Pons (tissue), 1 donor: ENCODE measurements at regions not wholly inside any gene's neighbourhood (a gene's known extent, or its start where the extent isn't known, plus 50 kb on each side); places are given as distances from the start of the nearest gene placed in this dataset.
A peak's percentile ranks its signal among the peaks of the same experiment; 100 is the strongest.

Source experiments
- DNase-seq: peaks from one replicate; pipeline ENCODE4 v3.0.0-alpha.2; 2016; ENCODE audit warnings: low spot score

GRCh38 chr10:123409884-123410283, 255.7 kb downstream of the BUB3 start:
- no peak for DNase-seq

GRCh38 chr10:123413353-123413752, 252.8 kb upstream of the GPR26 start:
- DNase-seq: no peak

DNA sequence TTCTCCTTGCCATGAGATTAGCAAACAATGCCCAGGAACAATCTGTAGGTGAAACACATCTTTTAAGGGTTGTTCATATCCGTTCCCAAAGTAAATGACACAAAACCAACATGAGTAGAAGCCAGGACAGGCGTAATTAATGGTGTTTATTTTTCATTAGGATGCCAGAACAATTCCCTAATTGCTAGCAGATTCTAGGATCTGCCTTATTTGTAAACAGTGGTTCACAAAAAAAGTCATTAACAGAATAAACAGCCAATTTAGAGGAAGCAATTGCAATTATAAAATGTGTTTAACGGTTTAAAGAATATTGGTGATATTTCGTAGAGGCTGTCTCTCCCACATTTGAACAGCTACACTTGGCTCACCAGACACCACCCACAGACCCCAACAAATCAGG, 250.6 kb upstream of the GPR26 start:
- DNase-seq: no peak

GRCh38 chr10:123417414-123417813, 248.7 kb upstream of the GPR26 start:
- no peak for DNase-seq

- no peak for DNase-seq
Observed at GRCh38 chr10:123421461-123421860, 244.7 kb upstream of the GPR26 start.

- DNase-seq: no peak
Observed at GRCh38 chr10:123422261-123422660, 243.9 kb upstream of the GPR26 start.

DNA sequence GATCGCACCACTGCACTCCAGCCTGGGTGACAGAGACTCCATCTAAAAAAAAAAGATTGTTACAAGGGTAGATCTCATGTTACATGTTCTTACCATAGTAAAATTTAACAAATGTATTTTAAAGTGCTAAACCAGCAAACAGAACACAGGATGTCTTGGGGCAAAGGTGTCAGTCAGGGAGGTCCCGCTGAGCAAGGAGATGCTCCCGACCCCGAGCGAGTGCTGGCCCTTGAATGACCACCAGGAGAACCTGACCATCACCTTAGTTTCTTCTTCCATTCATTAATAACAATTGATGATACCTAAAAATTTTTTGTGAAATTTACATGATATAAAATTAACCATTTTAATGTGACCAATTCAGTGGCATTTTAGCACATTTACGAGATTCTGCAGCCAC, 241.6 kb upstream of the GPR26 start:
- no peak for DNase-seq

DNA sequence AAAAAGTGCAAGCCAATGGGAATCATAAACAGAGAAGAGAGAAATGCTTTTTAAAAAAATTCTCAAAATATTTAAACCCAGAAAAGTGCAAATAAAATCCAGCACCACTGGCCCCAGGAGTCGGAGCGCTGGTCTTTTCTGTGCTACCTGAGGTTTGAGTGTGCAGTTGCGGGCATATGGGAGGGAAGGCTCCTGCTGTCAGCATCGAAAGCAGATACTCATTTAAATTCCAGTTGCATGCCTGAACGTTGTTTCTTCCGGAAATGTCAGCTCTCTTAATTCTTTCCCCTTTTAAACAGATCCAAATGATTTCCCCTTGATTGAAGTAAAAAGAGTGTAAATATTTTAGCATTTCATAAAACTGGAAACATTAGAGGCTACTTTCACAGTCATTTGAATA, 240.5 kb upstream of the GPR26 start:
- no peak for DNase-seq

GRCh38 chr10:123427165-123427786, 238.9 kb upstream of the GPR26 start:
- peak; percentile 3 for DNase-seq

GRCh38 chr10:123428391-123428790, 237.8 kb upstream of the GPR26 start:
- DNase-seq: no peak

DNA sequence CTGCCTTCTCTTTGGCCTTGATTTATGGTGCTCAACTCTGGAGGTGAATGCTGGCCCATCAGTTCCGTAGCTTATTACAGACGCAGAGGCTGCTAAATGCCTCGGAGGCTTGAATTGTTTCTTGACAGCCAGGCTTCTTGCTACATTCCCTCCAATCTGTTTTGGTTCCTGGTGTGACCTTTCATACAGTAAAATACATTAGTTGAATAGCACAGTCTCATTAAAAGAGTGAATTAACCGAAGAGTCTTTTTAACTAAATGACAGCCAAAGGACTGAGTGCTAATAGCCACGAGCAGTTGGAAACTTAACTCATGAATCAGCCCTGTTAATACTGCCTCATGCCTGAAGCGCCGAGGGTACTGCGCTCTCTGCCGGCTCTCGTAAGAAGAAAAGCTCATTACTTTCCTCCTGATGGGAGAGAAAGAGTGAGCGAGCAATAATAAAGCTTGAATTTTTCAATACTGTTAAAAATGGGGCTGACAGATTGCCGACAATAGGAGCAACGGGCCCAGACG, 236.4 kb upstream of the GPR26 start:
- DNase-seq: no peak

- no peak for DNase-seq
Observed at GRCh38 chr10:123433539-123433938, 232.6 kb upstream of the GPR26 start.

DNA sequence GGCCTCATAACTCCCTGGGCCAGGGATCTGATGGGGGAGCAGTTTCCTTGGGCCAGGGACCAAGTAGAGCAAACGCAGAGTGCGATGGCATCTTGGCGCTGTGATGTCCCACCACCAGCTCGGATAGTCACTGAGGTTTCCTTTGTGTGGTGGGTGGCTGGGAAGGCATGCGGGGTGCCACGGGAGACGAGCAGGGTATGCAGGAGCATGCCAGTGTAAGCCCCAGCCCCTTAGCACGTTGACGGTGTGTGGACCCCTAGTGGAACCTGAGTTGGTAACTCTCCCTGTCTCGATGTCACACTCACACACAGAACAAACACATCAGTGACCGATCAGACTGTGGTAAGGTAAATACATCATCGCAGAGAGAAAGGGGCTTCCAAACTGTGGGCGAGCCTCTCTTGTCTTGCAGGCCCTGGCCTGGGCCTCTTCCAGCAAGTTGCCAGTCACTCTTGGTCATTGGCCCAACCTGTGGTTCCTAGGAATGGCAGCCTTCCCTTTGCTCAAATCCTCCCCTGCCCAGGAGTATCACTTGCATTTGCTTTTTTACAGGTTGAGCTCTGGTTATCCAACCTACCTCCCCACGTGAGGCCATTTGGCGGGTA, 231.6 kb upstream of the GPR26 start:
- DNase-seq: no peak

- DNase-seq: no peak
Observed at GRCh38 chr10:123442901-123443300, 223.3 kb upstream of the GPR26 start.

- DNase-seq: no peak
Observed at GRCh38 chr10:123443924-123444323, 222.2 kb upstream of the GPR26 start.

DNA sequence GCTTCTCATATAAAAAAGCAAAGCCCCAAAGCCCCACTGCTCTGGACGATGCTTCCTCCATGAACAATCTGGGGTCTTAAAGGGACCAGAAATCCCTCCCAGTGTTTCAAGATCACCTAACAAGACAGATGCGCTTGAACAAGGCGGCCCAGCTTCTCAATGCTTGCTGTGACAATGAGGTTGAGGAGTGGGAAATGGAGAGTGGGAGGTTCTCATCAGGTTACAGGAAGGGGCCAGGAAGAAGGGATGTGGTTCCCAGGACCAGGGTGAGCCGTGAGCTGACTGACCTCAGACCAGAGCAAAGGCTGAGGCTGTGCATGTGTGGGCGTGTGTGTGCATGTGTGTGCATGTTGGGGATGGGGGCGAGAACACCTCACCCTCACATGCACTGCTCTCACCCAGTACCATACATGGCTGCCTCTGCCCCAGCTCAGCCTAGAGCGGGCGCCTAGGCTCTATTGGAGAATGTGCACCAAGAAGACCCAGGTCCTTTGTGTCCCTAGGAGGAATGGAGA, 220.8 kb upstream of the GPR26 start:
- no peak for DNase-seq

GRCh38 chr10:123446449-123447156, 219.6 kb upstream of the GPR26 start:
- no peak for DNase-seq

DNA sequence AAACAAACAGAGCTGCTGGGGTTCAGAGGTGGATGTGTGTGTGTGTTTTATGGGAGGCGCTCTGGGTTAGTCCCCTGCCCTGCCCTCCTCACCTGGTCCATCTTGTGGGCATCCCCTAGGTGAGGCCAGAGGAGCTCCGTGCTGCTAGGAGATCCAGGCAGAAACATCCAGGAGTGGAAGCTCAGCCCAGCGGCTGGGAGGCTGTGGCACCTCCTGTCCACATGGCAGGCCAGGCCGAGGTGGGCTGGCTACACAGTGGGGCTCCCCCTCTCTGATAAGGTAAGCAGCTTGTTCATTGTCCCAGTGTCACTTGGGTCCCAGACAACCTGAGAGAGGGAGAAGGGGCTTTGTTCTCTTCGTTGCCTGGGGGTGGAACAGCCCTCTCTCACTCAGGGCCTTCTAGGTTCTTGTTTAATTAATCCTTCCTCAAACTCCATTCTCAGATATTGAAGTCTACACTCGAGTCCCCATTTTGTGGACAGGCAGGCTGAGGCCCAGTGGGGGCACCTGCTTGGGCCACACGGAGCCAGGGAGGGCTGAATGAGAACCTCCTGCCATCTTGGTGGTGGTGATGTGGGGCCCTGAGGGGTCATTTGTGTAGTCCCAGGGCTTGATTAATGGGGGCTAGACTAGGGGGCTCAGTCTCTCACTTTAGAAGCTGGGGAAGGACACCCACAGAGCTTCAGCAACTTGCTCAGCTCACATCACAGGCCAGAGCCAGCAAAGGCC, 216.8 kb upstream of the GPR26 start:
- no peak for DNase-seq

- no peak for DNase-seq
Observed at GRCh38 chr10:123450956-123451605, 215.1 kb upstream of the GPR26 start.

- DNase-seq: no peak
Observed at GRCh38 chr10:123451618-123452245, 214.4 kb upstream of the GPR26 start.

- DNase-seq: no peak
Observed at GRCh38 chr10:123454987-123455386, 211.2 kb upstream of the GPR26 start.
